K562 (cell line): ENCODE measurements at regions not wholly inside any gene's neighbourhood (a gene's known extent, or its start where the extent isn't known, plus 50 kb on each side); places are given as distances from the start of the nearest gene placed in this dataset.

ENCODE experiments used
- ATAC-seq: fragments of 200-7000 bp; cut with Tn5 transposase; 3 replicates; pipeline ENCODE4 v1.9.1; 2020; ENCODE audit warnings: moderate library complexity
- BruUV-seq: library from RNA; stranded (reverse); fragments of 400-500 nt; replicated peaks from 2 replicates; lab custom pipeline; 2021; lab: Mats Ljungman, UMichigan
- CTCF ChIA-PET: fragments of 300-600 bp; formaldehyde crosslinking; extraction: SDS; loops from one replicate; lab custom pipeline; 2021; ENCODE audit warnings: low intra/inter-chr PET ratio; lab: Yijun Ruan, JAX
- POLR2A ChIA-PET: fragments of 300-600, 350-650 bp; sonication (Branson Sonifier 250); formaldehyde crosslinking; extraction: SDS; loops from one replicate; lab custom pipeline; 2021; ENCODE audit warnings: antibody characterized with exemption, inconsistent platforms; lab: Yijun Ruan, JAX
- DNase-seq, 4 experiments: peaks; one replicate each; pipeline versions ENCODE4 v3.0.0 to v3.0.0-alpha.2; 2011 to 2018; ENCODE audit warnings: low spot score in 3 of 4, mixed read lengths in 3 of 4; ENCODE audit errors: extremely low read depth in 1 of 4
- FAIRE-seq: peaks from 2 replicates; lab custom pipeline; 2011; peaks lifted over from hg19 to GRCh38; lab: Jason Lieb, UNC
- H2AFZ ChIP-seq: 2 replicates; pipeline ENCODE4 v1.6.0; 2011; ENCODE audit warnings: low read depth, low read length, control low read depth, inconsistent platforms
- H3K27ac ChIP-seq: fragments of 200-600 bp; 3 replicates; pipeline ENCODE4 v1.8.0; 2011; ENCODE audit warnings: low read depth, mild to moderate bottlenecking, control low read depth, inconsistent platforms, low read length, moderate library complexity, mixed read lengths; ENCODE audit errors: extremely low read depth
- H3K27me3 ChIP-seq, 2 experiments: fragments of 300-600 bp in 1 of 2; 2 replicates in 1 of 2; 3 replicates in 1 of 2; pipeline versions ENCODE4 v1.6.0 to v1.8.0; 2011; ENCODE audit warnings: inconsistent platforms in 2 of 2, low read length in 2 of 2, mild to moderate bottlenecking in 1 of 2, mixed read lengths in 1 of 2, moderate library complexity in 1 of 2; ENCODE audit not compliant: control insufficient read depth in 2 of 2, insufficient read depth in 2 of 2
- H3K36me3 ChIP-seq: fragments of 300-600 bp; 3 replicates; pipeline ENCODE4 v1.8.0; 2011; ENCODE audit warnings: mild to moderate bottlenecking, low read length, inconsistent platforms; ENCODE audit not compliant: control insufficient read depth, insufficient read depth
- H3K4me1 ChIP-seq, 2 experiments: fragments of 200-600 bp in 1 of 2; replicated peaks in 1 of 2; 2 replicates in 1 of 2; 3 replicates in 1 of 2; pipeline versions ENCODE4 v1.5.1 to v1.8.0; 2011; ENCODE audit warnings: inconsistent platforms in 2 of 2, low read length in 2 of 2, mild to moderate bottlenecking in 1 of 2, mixed read lengths in 1 of 2, moderate library complexity in 1 of 2; ENCODE audit not compliant: control insufficient read depth in 2 of 2, insufficient read depth in 2 of 2
- H3K4me2 ChIP-seq: 2 replicates; pipeline ENCODE4 v1.6.1; 2011; ENCODE audit warnings: low read length, control low read depth, inconsistent platforms, mixed read lengths; ENCODE audit not compliant: insufficient read depth
- H3K4me3 ChIP-seq: fragments of 200-600 bp; sonication (generic), shearing (Covaris generic); 2 replicates; pipeline ENCODE4 v1.5.1; 2016; ENCODE audit warnings: control low read depth, inconsistent platforms
- H3K79me2 ChIP-seq: fragments of 200-600 bp; 3 replicates; pipeline ENCODE4 v1.8.0; 2011; ENCODE audit warnings: low read length, inconsistent platforms; ENCODE audit not compliant: control insufficient read depth, insufficient read depth
- H3K9ac ChIP-seq, 2 experiments: 2 replicates each; pipeline versions ENCODE4 v1.6.0 to v1.6.1; 2011; ENCODE audit warnings: low read depth in 2 of 2, low read length in 2 of 2, control low read depth in 1 of 2, inconsistent platforms in 1 of 2, mild to moderate bottlenecking in 1 of 2, mixed read lengths in 1 of 2; ENCODE audit not compliant: insufficient read depth in 1 of 2
- H3K9me1 ChIP-seq: one replicate; pipeline ENCODE4 v1.6.0; 2011; ENCODE audit warnings: inconsistent platforms, mild to moderate bottlenecking, low read length, moderate library complexity; ENCODE audit not compliant: control insufficient read depth, insufficient read depth
- H3K9me3 ChIP-seq: replicated peaks from 2 replicates; pipeline ENCODE4 v1.5.1; 2011; ENCODE audit warnings: low read depth, low read length, inconsistent platforms; ENCODE audit not compliant: control insufficient read depth, insufficient read depth
- H4K20me1 ChIP-seq: replicated peaks from 2 replicates; pipeline ENCODE4 v1.6.1; 2011; ENCODE audit warnings: low read length, inconsistent platforms, mixed read lengths; ENCODE audit not compliant: control insufficient read depth, insufficient read depth
- C11orf30 ChIP-seq: fragments of 450-650 bp; IDR thresholded peaks from 2 replicates; pipeline ENCODE4 v1.6.1; 2016; ENCODE audit warnings: low read depth, mild to moderate bottlenecking
- COPS2 ChIP-seq: fragments of 450-650 bp; conservative IDR thresholded peaks from 2 replicates; pipeline ENCODE4 v1.6.1; 2016; ENCODE audit warnings: mild to moderate bottlenecking, moderate library complexity
- FOXP4 ChIP-seq: sonication (generic); formaldehyde crosslinking; IDR thresholded peaks from 2 replicates; pipeline ENCODE4 v1.8.0; 2022; ENCODE audit warnings: mild to moderate bottlenecking, missing genetic modification reagents, borderline replicate concordance
- HSF4 ChIP-seq: fragments of 250-450 bp; sonication (Bioruptor Pico); IDR thresholded peaks from 2 replicates; pipeline ENCODE4 v2.1.2; 2022; ENCODE audit warnings: mild to moderate bottlenecking, moderate library complexity, borderline replicate concordance
- MAFG ChIP-seq: fragments of 450-650 bp; conservative IDR thresholded peaks from 2 replicates; pipeline ENCODE4 v1.6.1; 2016; ENCODE audit warnings: missing genetic modification characterization, missing compliant biosample characterization
- PREB ChIP-seq: sonication (generic); formaldehyde crosslinking; IDR thresholded peaks from 2 replicates; pipeline ENCODE4 v1.8.1; 2023; ENCODE audit warnings: mild to moderate bottlenecking, missing genetic modification reagents
- RAD21 ChIP-seq, 2 experiments: fragments of 250-450 bp in 1 of 2; fragments of 450-650 bp in 1 of 2; sonication (Bioruptor Pico) in 1 of 2; formaldehyde crosslinking in 1 of 2; IDR thresholded peaks in 1 of 2; conservative IDR thresholded peaks in 1 of 2; 2 replicates each; pipeline versions ENCODE4 v1.4.0 to v1.8.0; 2020 to 2022; ENCODE audit warnings: mild to moderate bottlenecking in 2 of 2, moderate library complexity in 1 of 2
- RBBP5 ChIP-seq: fragments of 200-600 bp; sonication (generic); IDR thresholded peaks from 2 replicates; pipeline ENCODE4 v1.6.1; 2012; ENCODE audit warnings: borderline replicate concordance, mild to moderate bottlenecking, low read length, control low read depth, inconsistent platforms; ENCODE audit not compliant: insufficient read depth, poor library complexity, severe bottlenecking
- THRA ChIP-seq: fragments of 450-650 bp; IDR thresholded peaks from 2 replicates; pipeline ENCODE4 v1.6.1; 2017; ENCODE audit warnings: mild to moderate bottlenecking, moderate library complexity
- ZNF146 ChIP-seq: IDR thresholded peaks from one replicate; pipeline ENCODE4 v1.6.1; 2018; ENCODE audit warnings: missing compliant biosample characterization; ENCODE audit not compliant: unreplicated experiment
- ZNF316 ChIP-seq: fragments of 450-650 bp; IDR thresholded peaks from 2 replicates; pipeline ENCODE4 v1.6.1; 2016
- ZNF354B ChIP-seq: fragments of 250-450 bp; sonication (Bioruptor Pico); IDR thresholded peaks from 2 replicates; pipeline ENCODE4 v1.4.0; 2020
- WGBS: fragments of 100-300 bp; shearing (Covaris generic); methylation state at CpG from one replicate; pipeline ENCODE4 v1.1.6; 2016; ENCODE audit warnings: low coverage, mixed read lengths; ENCODE audit not compliant: insufficient coverage; ENCODE audit errors: missing lambda C conversion rate; 5-methylcytosine and 5-hydroxymethylcytosine counted together
- in situ Hi-C: fragments of 300-500 bp; cut with MboI; formaldehyde crosslinking; loops from 4 replicates; pipeline ENCODE4 v1.15.0; 2018; ENCODE audit warnings: inconsistent platforms, mixed read lengths
- intact Hi-C: fragments of 100-400 bp; cut with micrococcal nuclease; formaldehyde crosslinking; loops from 2 replicates; pipeline ENCODE4 v1.14.2; 2022

GRCh38 chr7:25678215-25678614 lies 449.9 kb upstream of the NPVF start:
- TF ChIP-seq RAD21 (CRISPR knock-in tag; conservative IDR thresholded peaks at IDR 0.05 in 1 of 2, IDR thresholded peaks at IDR 0.05 in 1 of 2): peak in 1 of 2 experiments; percentile 20; a peak in 2 of 4 replicates
- TF ChIP-seq C11orf30: 0 out of 2 replicates have a peak, but pooled peaks have one; percentile 43
- peak; percentile 69 for TF ChIP-seq ZNF316
- TF ChIP-seq PREB (CRISPR knock-in tag): no peak
- TF ChIP-seq MAFG: peak; percentile 32; the same call in 1 of the 2 replicates
- DNase-seq (no peak), FAIRE-seq (no peak), ATAC-seq (0 out of 3 replicates have a peak, but pooled peaks have one; percentile 41)
- H2AFZ ChIP-seq: no peak overlapping the region
- no peak overlapping the region for H3K27ac ChIP-seq
- H3K4me1 ChIP-seq: no peaks in the 10 kb centered on the region
- H4K20me1 ChIP-seq: no peaks in the 10 kb centered on the region
- peaks cover 18 to 37% of the 10 kb centered on the region in 2 experiments; a peak in 4 of 5 replicates for H3K27me3 ChIP-seq
- no peak overlapping the region for H3K4me3 ChIP-seq
- in situ Hi-C loops (no loop called here), intact Hi-C loops (no loop called here)
- CTCF ChIA-PET: no interaction called here
- no peak overlapping the region for H3K4me2 ChIP-seq
- no peaks in the 10 kb centered on the region for H3K79me2 ChIP-seq
- H3K9me3 ChIP-seq: no peaks in the 10 kb centered on the region
- H3K36me3 ChIP-seq: no peaks in the 10 kb centered on the region
- no TSS peak for BruUV-seq
- 5% methylated on average over 1 of the region's 1 CpG for WGBS
- POLR2A ChIA-PET: interaction anchor here (1.2 kb wide), 1 partner anchor 26 kb away, joined by 3 read pairs; no protein-coding TSS in a partner anchor
- no peaks in the 10 kb centered on the region for H3K9me1 ChIP-seq
- no peak overlapping the region for H3K9ac ChIP-seq

- Histone ChIP-seq H3K4me3 (no peak overlapping the region), H3K79me2 (no peaks in the 10 kb centered on the region), H3K27me3 (peaks cover 15 to 44% of the 10 kb centered on the region in 2 experiments; a peak in 3 of 5 replicates), H2AFZ (no peak overlapping the region), H3K9ac (no peak overlapping the region), H3K27ac (no peak overlapping the region), H3K9me3 (no peaks in the 10 kb centered on the region), H3K4me1 (no peaks in the 10 kb centered on the region), H4K20me1 (0 out of 2 replicates have a peak, but pooled peaks cover 3% of the 10 kb centered on the region), H3K9me1 (no peaks in the 10 kb centered on the region), H3K4me2 (no peak overlapping the region), H3K36me3 (no peaks in the 10 kb centered on the region)
- POLR2A ChIA-PET: no interaction called here
- in situ Hi-C loops (no loop called here), intact Hi-C loops (no loop called here)
- DNase-seq (no peak), FAIRE-seq (no peak), ATAC-seq (no peak)
- no TSS peak for BruUV-seq
- CTCF ChIA-PET: no interaction called here
- TF ChIP-seq THRA: no peak
- no peak for TF ChIP-seq ZNF354B (CRISPR knock-in tag)
- no peak for TF ChIP-seq FOXP4 (CRISPR knock-in tag)
- TF ChIP-seq RBBP5: no peak
- TF ChIP-seq HSF4 (CRISPR knock-in tag): no peak
- no peak for TF ChIP-seq ZNF146 (CRISPR knock-in tag)
- TF ChIP-seq COPS2: no peak
Measured at GRCh38 chr7:25680636-25681035, 452.4 kb upstream of the NPVF start.
